HG02610 (cell line): ENCODE measurements at regions not wholly inside any gene's neighbourhood (a gene's known extent, or its start where the extent isn't known, plus 50 kb on each side); places are given as distances from the start of the nearest gene placed in this dataset.

Experiments
- ATAC-seq: cut with Tn5 transposase; IDR thresholded peaks from one replicate; pipeline ENCODE4 v1.9.1; 2021; ENCODE audit warnings: mild to moderate bottlenecking, moderate library complexity; ENCODE audit not compliant: unreplicated experiment

DNA sequence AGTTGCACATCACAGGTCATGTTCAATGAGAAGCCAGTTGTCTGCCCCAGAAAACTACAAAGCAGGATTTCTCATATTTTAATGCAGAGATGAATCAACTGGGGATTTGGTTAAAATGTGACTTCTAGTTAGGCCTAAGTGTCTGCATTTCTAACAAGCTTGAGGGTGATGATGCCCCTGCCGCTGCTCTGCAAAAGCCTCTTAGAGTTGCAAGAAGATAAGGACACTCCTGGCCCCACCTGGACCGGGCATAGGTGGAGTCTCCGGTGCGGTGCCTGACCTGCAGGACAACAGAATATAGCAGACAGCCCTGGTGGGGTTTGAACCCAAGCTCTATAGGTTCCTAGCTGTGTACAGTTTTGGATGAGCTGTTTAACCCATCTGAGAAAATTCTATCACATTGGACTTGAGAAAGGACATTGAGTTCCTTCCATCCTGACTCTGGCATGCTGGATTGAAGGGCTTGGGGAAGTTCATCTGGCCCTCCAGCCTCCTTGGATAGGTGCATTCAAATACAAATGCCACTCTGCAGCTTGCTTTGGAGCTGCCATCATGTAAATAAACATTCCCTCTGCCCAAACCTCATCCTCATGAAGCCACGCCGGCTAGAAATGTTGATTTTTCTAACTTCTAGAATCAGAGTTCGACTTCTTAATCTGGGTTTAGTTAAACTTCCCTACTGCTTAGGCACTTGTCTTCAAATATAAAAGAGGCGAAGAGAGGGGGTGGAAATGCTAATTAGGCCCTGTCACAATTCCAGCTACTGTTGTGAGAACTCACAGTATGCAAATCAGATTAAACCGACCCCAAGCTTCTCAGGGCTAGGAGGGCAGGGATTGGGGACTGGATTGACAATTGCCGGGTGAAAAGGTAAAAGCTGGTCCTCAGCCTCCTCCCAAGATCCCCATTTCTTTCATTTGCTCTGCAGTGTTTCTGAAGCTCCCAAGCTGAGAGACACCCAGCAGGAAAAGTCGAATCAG, 1225.6 kb downstream of the VRK1 start:
- no peak for ATAC-seq

- no peak for ATAC-seq
Measured at GRCh38 chr14:98028162-98028561, 1231.0 kb downstream of the VRK1 start.

DNA sequence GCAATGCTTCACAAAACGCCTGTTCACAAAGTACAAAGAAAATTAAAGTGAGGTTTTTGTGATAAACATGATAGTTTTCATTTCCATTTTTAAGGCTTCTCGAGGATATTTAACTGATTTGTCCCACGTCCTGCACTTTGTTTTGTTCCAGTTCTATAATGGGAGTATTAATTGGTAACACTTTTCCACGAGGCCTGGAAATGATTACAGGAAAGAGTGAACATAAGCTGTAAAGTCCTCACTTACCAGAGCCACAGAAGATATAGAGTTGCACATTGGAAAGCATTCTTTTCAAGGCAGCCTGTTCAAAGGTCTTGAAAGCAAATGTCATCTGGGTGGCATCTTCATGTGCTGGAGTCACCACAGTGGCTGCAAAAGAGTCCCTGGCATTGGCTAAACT, 1236.6 kb downstream of the BCL11B start:
- no peak for ATAC-seq

DNA sequence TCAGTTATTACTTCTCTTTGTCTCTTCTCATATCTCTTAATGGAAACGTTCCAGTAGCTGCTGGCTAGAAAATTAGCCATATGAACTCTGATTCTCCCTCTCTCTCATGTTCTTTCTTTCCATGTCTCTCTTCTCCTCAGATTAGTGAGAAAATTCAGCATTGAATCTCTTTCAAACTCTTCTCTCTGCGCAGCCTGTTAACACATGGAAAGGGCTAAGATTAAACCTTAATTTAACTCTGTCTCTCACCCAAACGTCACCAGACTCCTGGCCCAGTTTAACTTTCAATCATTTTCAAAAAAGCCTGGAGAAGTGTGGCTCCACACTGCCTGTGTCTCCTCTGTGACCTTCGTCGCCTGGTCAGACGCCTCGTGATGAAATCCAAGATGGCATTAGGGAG, 1234.2 kb downstream of the BCL11B start:
- no peak for ATAC-seq

GRCh38 chr14:98056946-98057345, 1215.1 kb downstream of the BCL11B start:
- ATAC-seq, result no peak

GRCh38 chr14:98059106-98059505, 1212.9 kb downstream of the BCL11B start:
- no peak for ATAC-seq

- ATAC-seq, result no peak
Measured at GRCh38 chr14:98062083-98062482, 1209.9 kb downstream of the BCL11B start.

DNA sequence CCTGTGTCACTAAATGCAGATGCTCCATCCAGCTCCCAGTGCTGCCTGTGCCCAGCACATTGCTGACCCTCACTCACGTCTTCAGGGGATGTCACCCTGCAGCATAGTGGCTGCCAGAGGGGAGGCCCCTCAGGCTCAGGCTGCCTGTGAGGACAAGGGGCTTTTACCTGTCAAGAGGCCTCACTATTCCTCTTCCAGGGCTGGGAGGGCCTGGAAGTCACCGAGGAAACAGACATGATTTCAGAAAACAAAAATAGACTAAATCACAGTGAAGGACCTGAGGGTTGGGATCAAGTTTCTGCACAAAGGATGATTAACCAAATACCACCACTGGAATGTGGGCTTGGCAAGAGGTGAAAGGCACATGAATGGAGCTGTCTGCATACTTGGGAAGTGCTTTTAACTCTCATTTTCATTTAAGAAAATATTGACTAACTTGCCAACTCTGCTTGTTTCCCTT, 1202.3 kb downstream of the BCL11B start:
- no peak for ATAC-seq

GRCh38 chr14:98070536-98070935, 1201.5 kb downstream of the BCL11B start:
- ATAC-seq, result no peak

DNA sequence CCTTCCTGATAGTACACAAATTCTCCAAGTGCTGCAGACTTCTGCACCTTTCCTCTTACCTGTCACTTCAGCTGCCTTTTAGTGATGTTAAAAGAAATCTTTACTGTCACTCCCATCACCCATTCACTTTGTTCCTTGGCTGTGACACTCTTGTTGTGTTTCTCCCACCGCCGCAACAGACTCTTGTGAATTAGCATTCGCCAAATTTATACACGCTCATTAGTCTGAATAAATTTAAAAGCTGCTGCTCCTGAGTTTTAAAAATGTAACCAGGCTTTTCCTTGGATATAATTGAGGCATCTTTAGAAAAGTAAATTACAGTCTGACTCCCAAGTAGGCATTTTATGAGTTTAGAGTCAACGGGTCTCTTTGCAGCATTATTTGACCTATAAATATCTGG, 1197.9 kb downstream of the BCL11B start:
- ATAC-seq, result no peak

DNA sequence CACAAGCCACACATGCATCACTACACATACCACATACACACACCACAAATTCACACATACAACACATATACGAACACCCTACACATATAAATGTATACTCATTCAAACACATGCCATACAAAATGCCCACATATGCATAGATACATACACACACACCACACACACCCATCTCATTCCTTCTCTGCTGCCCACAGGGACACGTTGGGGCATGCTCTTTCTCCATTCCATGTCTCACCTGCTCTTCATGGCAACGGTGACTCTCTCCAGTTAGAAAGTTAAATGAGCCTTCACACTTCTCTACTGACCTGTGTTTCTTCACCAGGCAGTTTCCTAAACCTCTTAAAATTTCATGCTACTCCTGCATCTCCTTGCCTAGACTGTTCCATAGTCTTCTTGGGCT, 1194.8 kb downstream of the BCL11B start:
- no peak for ATAC-seq

- no peak for ATAC-seq
Measured at GRCh38 chr14:98082833-98083232, 1189.2 kb downstream of the BCL11B start.

DNA sequence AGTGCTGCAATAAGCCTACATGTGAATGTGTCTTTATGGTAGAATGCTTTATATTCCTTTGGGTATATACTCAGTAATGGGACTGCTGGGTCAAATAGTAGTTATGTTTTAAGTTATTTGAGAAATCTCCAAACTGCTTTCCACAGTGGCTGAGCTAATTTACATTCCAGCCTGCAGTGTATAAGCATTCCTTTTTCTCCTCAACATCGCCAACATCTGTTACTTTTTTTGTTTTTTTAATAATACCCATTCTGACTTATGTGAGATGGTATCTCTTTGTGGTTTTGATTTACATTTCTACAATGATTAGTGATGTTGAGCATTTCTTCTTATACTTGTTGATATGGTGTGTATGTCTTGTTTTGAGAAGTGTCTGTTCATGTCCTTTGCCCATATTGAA, 1186.2 kb downstream of the BCL11B start:
- no peak for ATAC-seq

DNA sequence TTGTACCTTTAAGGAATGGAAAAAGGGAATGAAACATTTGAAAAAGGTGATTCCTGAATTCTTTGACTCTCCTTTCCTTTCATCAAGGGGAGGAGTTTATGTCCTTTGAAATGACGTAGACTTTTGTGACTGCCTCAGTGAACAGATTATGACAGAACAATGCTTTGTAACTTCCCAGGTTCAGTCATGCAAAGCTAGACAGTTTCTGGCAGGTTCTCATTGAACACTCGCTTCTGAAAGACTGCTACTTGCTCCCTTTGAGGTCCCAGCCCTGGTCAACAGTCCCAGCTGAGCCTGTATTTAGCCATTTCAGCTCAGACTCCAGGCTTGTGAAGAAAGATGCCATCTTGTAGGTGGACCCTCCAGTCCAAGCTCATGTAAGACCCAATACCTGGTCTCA, 1178.9 kb downstream of the BCL11B start:
- ATAC-seq, result no peak

DNA sequence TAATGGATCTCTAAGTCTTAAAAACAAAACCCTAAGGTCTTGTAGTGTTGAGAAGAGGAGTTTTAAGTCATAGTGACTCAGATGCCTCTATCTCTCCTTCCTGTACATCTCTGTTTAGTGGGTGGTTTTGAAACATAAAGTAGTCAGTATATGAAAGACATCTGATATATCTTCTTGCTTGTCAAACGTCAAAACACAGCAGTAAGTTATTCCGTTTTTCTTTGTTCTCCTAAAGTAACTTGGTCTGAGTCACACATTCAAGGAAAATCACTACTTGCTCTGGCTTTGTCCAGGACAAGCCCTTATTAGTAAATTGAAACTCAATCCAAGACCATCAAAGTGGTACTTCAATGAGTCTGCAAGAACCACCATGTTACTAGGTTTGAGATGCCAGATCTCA, 1172.5 kb downstream of the BCL11B start:
- ATAC-seq, result no peak

- ATAC-seq, result no peak
Measured at GRCh38 chr14:98101323-98101722, 1170.7 kb downstream of the BCL11B start.

GRCh38 chr14:98103705-98104104, 1168.3 kb downstream of the BCL11B start:
- no peak for ATAC-seq

- ATAC-seq, result no peak
Measured at GRCh38 chr14:98109326-98109725, 1162.7 kb downstream of the BCL11B start.

DNA sequence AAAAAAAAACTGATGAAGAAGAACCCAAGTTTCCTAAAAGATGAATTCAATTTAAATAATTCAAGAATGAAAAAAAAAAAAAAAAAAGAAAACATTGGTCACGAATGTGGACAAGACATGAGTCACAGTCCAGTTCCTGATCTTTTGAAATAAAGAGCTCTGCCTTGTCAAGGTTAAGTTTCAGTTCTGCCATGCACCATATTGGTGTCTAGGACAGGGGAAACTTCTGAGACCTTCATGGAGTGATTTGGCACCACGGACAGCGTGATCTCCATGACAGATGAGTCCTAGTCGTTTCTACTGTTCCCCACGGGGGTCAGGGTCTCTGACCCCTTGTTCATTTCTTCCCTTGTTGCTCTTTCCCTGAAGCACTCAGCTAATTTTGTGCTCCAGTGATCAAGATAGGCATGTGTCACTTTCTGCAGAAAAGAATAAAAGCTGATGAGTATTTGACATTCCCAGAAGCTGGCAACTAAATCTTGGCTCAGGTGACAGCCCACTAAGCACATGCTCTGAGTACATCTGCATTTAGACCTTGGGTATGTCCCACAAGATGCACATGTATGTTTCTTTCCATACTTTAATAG, 1159.7 kb downstream of the BCL11B start:
- no peak for ATAC-seq

DNA sequence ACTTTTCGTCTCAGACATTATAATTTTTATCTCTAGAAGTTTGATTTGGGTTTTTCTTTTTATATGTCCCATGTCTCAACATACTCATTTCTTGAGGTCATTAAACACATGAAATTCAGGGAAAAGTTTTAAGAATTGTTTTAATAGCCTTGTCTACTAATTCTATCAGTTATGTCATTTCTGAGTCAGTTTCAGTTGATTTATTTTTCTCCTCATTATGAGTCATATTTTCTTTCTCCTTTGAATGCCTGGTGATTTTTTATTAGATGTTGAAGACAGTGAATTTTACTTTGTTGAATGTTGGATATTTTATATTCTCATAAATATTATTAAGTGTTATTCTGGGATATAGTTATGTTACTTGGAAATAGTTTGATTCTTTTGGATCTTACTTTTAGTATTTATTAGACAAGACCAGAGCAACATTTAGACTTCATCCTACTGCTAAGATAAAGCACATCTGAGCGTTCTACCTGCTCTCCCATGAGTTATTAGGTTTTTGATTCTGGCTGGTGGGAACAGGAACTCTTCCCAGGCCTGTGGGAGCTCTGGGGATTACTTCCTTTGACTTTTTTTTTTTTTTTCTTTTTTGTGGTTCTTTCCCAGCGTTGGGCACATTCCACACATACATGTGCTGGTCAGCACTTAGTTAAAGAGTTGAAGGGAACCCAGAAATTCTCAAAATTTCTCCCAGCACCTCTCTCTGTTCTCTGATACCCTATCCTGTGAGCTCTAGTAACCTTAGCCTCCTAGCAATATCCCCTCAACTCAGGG, 1157.7 kb downstream of the BCL11B start:
- ATAC-seq, result no peak

- no peak for ATAC-seq
Measured at GRCh38 chr14:98114946-98115345, 1157.1 kb downstream of the BCL11B start.
